A549 (cell line): ENCODE measurements at regions not wholly inside any gene's neighbourhood (a gene's known extent, or its start where the extent isn't known, plus 50 kb on each side); places are given as distances from the start of the nearest gene placed in this dataset.

Experiments used
- CTCF ChIP-seq: fragments of >200 bp; sonication (Bioruptor Twin); formaldehyde crosslinking; IDR thresholded peaks from 3 replicates; pipeline ENCODE4 v1.5.1; 2016
- MAFK ChIP-seq: fragments of 450-650 bp; IDR thresholded peaks from 2 replicates; pipeline ENCODE4 v1.6.1; 2014; ENCODE audit not compliant: partially characterized antibody
- NR3C1 ChIP-seq: fragments of >200 bp; sonication (Bioruptor Twin); formaldehyde crosslinking; IDR thresholded peaks from 3 replicates; pipeline ENCODE4 v1.6.1; 2017
- POLR2A ChIP-seq: IDR thresholded peaks from 2 replicates; pipeline ENCODE4 v1.6.1; 2012; ENCODE audit warnings: mild to moderate bottlenecking, low read length

- TF ChIP-seq POLR2A = no peak
- TF ChIP-seq NR3C1 = no peak
- TF ChIP-seq CTCF = no peak
- no peak for TF ChIP-seq MAFK
These were observed 122.9 kb upstream of the SALL3 start for GRCh38 chr18:78856569-78857313.
